Effector memory CD8-positive, alpha-beta T cell (primary cell): ENCODE measurements at regions not wholly inside any gene's neighbourhood (a gene's known extent, or its start where the extent isn't known, plus 50 kb on each side); places are given as distances from the start of the nearest gene placed in this dataset.

Experiments used
- ATAC-seq: fragments of 150-1000 bp; cut with Tn5 transposase; replicated peaks from 2 replicates; pipeline ENCODE4 v1.10.0; 2021; ENCODE audit warnings: mild to moderate bottlenecking, moderate library complexity
- DNase-seq, 3 experiments: peaks; one replicate each; pipeline ENCODE4 v3.0.0; 2021
- H3K27ac Mint-ChIP-seq, 2 donors: one replicate each; pipeline ENCODE4 v1.8.0; 2022; ENCODE audit warnings: mild to moderate bottlenecking in 2 of 2, mixed read lengths in 2 of 2, moderate library complexity in 2 of 2
- H3K27me3 Mint-ChIP-seq, 2 donors: one replicate each; pipeline ENCODE4 v1.8.0; 2022; ENCODE audit warnings: mixed read lengths in 2 of 2
- H3K36me3 Mint-ChIP-seq: one replicate; pipeline ENCODE4 v1.8.0; 2022; ENCODE audit warnings: mild to moderate bottlenecking, moderate library complexity, mixed read lengths; ENCODE audit not compliant: insufficient read depth
- H3K4me1 Mint-ChIP-seq, 2 donors: one replicate each; pipeline ENCODE4 v1.8.0; 2022; ENCODE audit warnings: low read depth in 2 of 2, mixed read lengths in 2 of 2
- H3K4me3 Mint-ChIP-seq, 2 donors: one replicate each; pipeline ENCODE4 v1.8.0; 2022; ENCODE audit warnings: mild to moderate bottlenecking in 2 of 2, mixed read lengths in 2 of 2, moderate library complexity in 2 of 2
- H3K9me3 Mint-ChIP-seq, 2 donors: one replicate each; pipeline ENCODE4 v1.8.0; 2022; ENCODE audit warnings: mixed read lengths in 2 of 2

DNA sequence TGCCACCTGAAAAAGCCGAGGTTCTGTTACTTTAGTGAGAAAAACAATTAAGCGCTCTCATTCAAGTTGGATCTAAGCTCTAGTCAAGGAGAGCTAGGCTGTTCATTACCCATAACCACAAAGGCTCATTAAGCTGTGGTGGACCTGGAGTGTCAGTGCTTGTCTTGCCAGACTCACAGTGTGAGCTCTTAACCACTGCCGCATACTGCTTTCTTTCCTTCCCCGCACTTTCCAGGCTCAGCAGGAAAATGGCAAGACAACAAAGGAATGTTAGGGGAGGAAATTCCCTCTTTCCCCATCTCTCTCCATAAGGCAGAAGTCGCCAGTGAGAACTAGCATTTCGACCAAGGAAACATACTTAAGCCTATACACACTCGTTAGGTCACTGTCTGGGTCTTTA, 467.3 kb downstream of the ENC1 start:
- H3K27ac Mint-ChIP-seq, result no peak overlapping the region
- ATAC-seq (no peak), DNase-seq (no peak)
- no peaks in the 10 kb centered on the region for H3K36me3 Mint-ChIP-seq
- no peak overlapping the region for H3K4me3 Mint-ChIP-seq
- H3K4me1 Mint-ChIP-seq, result no peaks in the 10 kb centered on the region
- no peaks in the 10 kb centered on the region for H3K9me3 Mint-ChIP-seq
- H3K27me3 Mint-ChIP-seq, result peaks cover 23 to 46% of the 10 kb centered on the region in 2 donors

DNA sequence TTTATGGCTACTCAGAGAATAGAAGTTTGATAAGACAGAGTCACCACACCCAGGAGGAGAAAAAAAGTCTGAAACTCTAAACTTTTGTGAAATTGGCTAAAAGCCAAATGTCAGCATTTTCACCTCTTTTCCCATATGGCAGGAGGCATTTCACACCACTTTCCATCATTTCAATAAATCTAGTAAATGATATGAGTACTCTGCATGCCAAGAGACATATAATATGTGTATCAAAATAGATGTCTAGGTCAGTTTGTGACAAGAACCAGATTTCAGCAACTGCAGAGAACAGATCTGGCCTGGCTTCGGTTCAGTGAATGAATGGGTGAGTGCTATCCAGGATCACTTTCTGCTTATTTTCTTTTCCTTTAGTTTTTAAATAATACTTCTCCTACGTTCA, 470.8 kb downstream of the ENC1 start:
- Mint-ChIP-seq H3K4me3 (no peak overlapping the region), H3K27me3 (peaks cover 11 to 31% of the 10 kb centered on the region in 2 donors), H3K36me3 (no peaks in the 10 kb centered on the region), H3K9me3 (no peaks in the 10 kb centered on the region), H3K27ac (no peak overlapping the region), H3K4me1 (no peaks in the 10 kb centered on the region)
- DNase-seq, result no peak
- ATAC-seq, result no peak

GRCh38 chr5:74167930-74168315, 472.6 kb downstream of the ENC1 start:
- Mint-ChIP-seq H3K4me3 (no peak overlapping the region), H3K27me3 (peaks cover 0 to 21% of the 10 kb centered on the region in 2 donors), H3K4me1 (peaks cover 0 to 4% of the 10 kb centered on the region in 2 donors), H3K27ac (no peak overlapping the region), H3K36me3 (no peaks in the 10 kb centered on the region), H3K9me3 (no peaks in the 10 kb centered on the region)
- DNase-seq, result no peak
- ATAC-seq, result no peak

DNA sequence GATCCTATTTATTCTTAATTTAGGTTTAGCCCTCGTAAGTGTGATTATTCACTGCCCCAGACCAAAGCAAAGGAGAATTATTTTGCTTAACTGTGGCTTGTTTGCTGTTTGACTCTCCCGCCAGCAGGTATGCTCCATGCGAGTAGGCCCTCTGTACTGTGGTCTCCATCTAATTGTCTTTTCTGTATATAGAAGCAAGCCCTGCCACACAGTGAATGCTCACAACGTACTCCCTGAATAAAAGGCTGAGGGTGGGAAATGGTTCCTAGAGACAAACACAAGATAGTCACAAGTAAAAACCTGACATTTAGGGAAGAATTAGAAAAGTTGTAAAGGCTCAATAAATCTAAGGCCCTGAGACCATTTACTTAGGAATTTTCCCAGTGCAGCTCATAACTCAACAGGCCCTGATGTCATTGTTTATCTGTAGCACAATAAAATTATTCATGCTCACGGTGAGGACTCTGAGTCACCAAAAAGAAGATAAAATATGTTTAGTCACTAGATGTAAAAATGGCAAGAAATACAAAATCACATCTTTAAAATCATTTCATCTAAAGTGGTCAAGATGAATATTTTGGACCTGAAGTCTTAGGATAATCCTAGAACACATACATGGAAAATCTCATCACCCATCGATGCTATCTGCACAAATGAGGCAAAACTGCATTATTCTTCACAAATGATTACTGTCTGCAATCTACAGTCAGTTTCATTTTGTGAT, 473.2 kb downstream of the ENC1 start:
- Mint-ChIP-seq H3K27me3 (peaks cover 0 to 19% of the 10 kb centered on the region in 2 donors), H3K4me3 (no peak overlapping the region), H3K27ac (no peak overlapping the region), H3K9me3 (no peaks in the 10 kb centered on the region), H3K36me3 (no peaks in the 10 kb centered on the region), H3K4me1 (peaks cover 0 to 4% of the 10 kb centered on the region in 2 donors)
- ATAC-seq (no peak), DNase-seq (no peak)

- Mint-ChIP-seq H3K4me3 (no peak overlapping the region), H3K27me3 (peaks cover 0 to 22% of the 10 kb centered on the region in 2 donors), H3K27ac (no peak overlapping the region), H3K4me1 (peaks cover 0 to 7% of the 10 kb centered on the region in 2 donors), H3K36me3 (no peaks in the 10 kb centered on the region), H3K9me3 (no peaks in the 10 kb centered on the region)
- ATAC-seq, result no peak
- no peak for DNase-seq
Measured at GRCh38 chr5:74166064-74166463, 474.5 kb downstream of the ENC1 start.

GRCh38 chr5:74164725-74165235, 475.7 kb downstream of the ENC1 start:
- peaks cover 0 to 27% of the 10 kb centered on the region in 2 donors for H3K27me3 Mint-ChIP-seq
- no peak overlapping the region for H3K4me3 Mint-ChIP-seq
- DNase-seq (no peak), ATAC-seq (no peak)
- H3K4me1 Mint-ChIP-seq, result peaks cover 0 to 7% of the 10 kb centered on the region in 2 donors
- no peaks in the 10 kb centered on the region for H3K36me3 Mint-ChIP-seq
- H3K27ac Mint-ChIP-seq, result no peak overlapping the region
- H3K9me3 Mint-ChIP-seq, result no peaks in the 10 kb centered on the region

- H3K27me3 Mint-ChIP-seq, result peaks cover 13 to 26% of the 10 kb centered on the region in 2 donors
- no peak for ATAC-seq
- no peaks in the 10 kb centered on the region for H3K9me3 Mint-ChIP-seq
- H3K4me3 Mint-ChIP-seq, result no peak overlapping the region
- H3K36me3 Mint-ChIP-seq, result no peaks in the 10 kb centered on the region
- H3K27ac Mint-ChIP-seq, result no peak overlapping the region
- no peak for DNase-seq
- H3K4me1 Mint-ChIP-seq, result peaks cover 0 to 7% of the 10 kb centered on the region in 2 donors
Measured at GRCh38 chr5:74162524-74162923, 478.0 kb downstream of the ENC1 start.

DNA sequence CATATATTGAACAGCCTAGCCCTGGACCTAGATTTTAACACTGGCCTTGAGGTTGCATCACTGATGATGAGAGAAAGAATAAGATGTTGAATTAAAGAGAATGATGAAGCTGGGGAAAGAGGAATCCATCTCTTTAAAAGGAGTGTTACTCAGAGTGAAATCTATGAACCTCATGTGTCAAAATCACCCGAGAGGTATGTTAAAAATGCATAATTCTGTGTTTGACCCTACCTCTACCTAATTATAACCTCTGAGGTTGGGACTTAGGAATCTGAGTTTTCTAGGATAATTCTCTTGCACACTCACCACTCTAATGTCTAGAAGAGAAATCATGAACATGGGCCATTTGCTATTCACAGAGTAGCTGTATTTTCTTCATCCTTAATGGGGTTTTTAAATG, 479.4 kb downstream of the ENC1 start:
- H3K9me3 Mint-ChIP-seq, result no peaks in the 10 kb centered on the region
- H3K27ac Mint-ChIP-seq, result no peak overlapping the region
- no peaks in the 10 kb centered on the region for H3K36me3 Mint-ChIP-seq
- DNase-seq (no peak), ATAC-seq (no peak)
- peaks cover 0 to 7% of the 10 kb centered on the region in 2 donors for H3K4me1 Mint-ChIP-seq
- no peak overlapping the region for H3K4me3 Mint-ChIP-seq
- peaks cover 13 to 26% of the 10 kb centered on the region in 2 donors for H3K27me3 Mint-ChIP-seq

DNA sequence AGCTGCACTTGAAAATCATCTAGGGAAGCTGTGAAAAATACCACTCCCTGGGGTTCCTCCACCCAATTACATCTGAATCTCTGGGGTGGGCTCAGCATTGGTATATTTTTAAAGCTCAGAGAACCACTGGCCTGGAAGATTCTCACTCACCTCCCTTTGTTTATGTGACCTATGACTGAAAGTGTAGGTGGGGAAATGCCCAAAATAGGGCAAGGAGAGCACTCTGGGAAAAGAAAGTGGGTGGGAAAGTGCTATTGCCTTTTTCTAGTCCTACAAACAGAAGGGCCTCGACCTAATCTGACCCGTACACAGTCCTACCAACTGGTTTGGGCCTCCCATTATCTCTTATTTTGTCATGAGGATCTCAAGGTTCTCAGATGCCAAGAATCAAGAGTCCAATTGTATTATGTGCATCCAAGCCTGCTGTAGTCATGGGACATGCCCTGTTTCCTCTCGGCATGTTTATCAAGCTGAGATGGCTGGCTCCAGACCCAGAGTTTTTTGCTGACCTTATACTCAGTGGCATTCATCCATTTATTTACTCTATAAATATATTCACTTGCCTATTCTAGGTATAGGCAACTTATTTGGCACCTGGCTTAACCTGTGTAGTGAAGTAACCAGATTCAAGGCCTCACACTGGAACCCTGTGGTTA, 483.7 kb downstream of the ENC1 start:
- DNase-seq (no peak), ATAC-seq (no peak)
- no peaks in the 10 kb centered on the region for H3K36me3 Mint-ChIP-seq
- no peaks in the 10 kb centered on the region for H3K4me1 Mint-ChIP-seq
- H3K9me3 Mint-ChIP-seq, result no peaks in the 10 kb centered on the region
- H3K27me3 Mint-ChIP-seq, result peaks cover 13 to 18% of the 10 kb centered on the region in 2 donors
- no peak overlapping the region for H3K27ac Mint-ChIP-seq
- no peak overlapping the region for H3K4me3 Mint-ChIP-seq

DNA sequence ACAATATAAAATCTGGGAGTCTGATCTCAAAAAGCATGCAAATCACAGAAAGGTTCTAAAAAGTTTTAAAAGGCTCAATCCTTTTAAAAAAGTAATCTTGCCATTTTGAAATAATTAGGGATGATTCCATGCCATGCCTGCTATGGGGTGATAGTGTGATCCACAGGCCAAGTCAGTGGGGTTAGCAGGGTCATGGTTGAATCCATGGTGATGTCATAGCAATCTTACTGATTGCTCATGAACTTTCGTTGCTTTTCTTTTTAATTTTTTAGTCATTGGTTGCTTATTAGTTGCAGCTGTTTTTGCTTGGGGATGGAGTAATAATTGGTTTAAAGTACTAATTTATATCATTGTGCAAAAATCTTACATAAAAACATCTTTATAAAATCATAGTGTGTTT, 485.0 kb downstream of the ENC1 start:
- no peak overlapping the region for H3K27ac Mint-ChIP-seq
- no peaks in the 10 kb centered on the region for H3K36me3 Mint-ChIP-seq
- no peaks in the 10 kb centered on the region for H3K9me3 Mint-ChIP-seq

GRCh38 chr5:74154526-74154925, 486.0 kb downstream of the ENC1 start:
- Mint-ChIP-seq H3K27ac (no peak overlapping the region), H3K9me3 (no peaks in the 10 kb centered on the region), H3K27me3 (peaks cover 18 to 30% of the 10 kb centered on the region in 2 donors), H3K4me1 (no peaks in the 10 kb centered on the region), H3K36me3 (no peaks in the 10 kb centered on the region), H3K4me3 (no peak overlapping the region)
- no peak for ATAC-seq
- no peak for DNase-seq

More for the DNA sequence above, 485.0 kb downstream of the ENC1 start:
- no peaks in the 10 kb centered on the region for H3K4me1 Mint-ChIP-seq
- H3K4me3 Mint-ChIP-seq, result no peak overlapping the region
- ATAC-seq, result no peak
- peaks cover 18 to 21% of the 10 kb centered on the region in 2 donors for H3K27me3 Mint-ChIP-seq
- DNase-seq, result no peak

- no peaks in the 10 kb centered on the region for H3K36me3 Mint-ChIP-seq
- peaks cover 11 to 26% of the 10 kb centered on the region in 2 donors for H3K27me3 Mint-ChIP-seq
- DNase-seq (no peak), ATAC-seq (no peak)
- no peaks in the 10 kb centered on the region for H3K4me1 Mint-ChIP-seq
- no peak overlapping the region for H3K4me3 Mint-ChIP-seq
- H3K9me3 Mint-ChIP-seq, result no peaks in the 10 kb centered on the region
- no peak overlapping the region for H3K27ac Mint-ChIP-seq
Measured at GRCh38 chr5:74153255-74153790, 487.2 kb downstream of the ENC1 start.

GRCh38 chr5:74152625-74153254, 487.8 kb downstream of the ENC1 start:
- no peak overlapping the region for H3K4me3 Mint-ChIP-seq
- DNase-seq (no peak), ATAC-seq (no peak)
- H3K27me3 Mint-ChIP-seq, result peaks cover 12 to 21% of the 10 kb centered on the region in 2 donors
- no peak overlapping the region for H3K27ac Mint-ChIP-seq
- no peaks in the 10 kb centered on the region for H3K9me3 Mint-ChIP-seq
- no peaks in the 10 kb centered on the region for H3K4me1 Mint-ChIP-seq
- no peaks in the 10 kb centered on the region for H3K36me3 Mint-ChIP-seq
